ENCODE measurements at regions not wholly inside any gene's neighbourhood (a gene's known extent, or its start where the extent isn't known, plus 50 kb on each side); places are given as distances from the start of the nearest gene placed in this dataset. TPM values are rescaled to one million over a fixed set of nuclear protein-coding genes. Genes with fewer than 3 reads are reported as not detected.

GRCh38 chr14:50058113-50058512 is 58.3 kb downstream of the VCPKMT start:
- peaks cover 40% of the 10 kb centered on the region for H3K4me1 ChIP-seq (ENCODE audit: insufficient read depth, low read length, poor library complexity, severe bottlenecking)
- H3K4me3 ChIP-seq (ENCODE audit: low read depth, low read length, poor library complexity, severe bottlenecking), result no peak overlapping the region
- intact Hi-C loops (cut with micrococcal nuclease; ENCODE audit: unreplicated experiment), result no loop called here
- H3K36me3 ChIP-seq (ENCODE audit: insufficient read depth, low read length, poor library complexity, severe bottlenecking), result no peaks in the 10 kb centered on the region
- BruUV-seq (replicated peaks), result no TSS peak
- TF ChIP-seq CTCF (conservative IDR thresholded peaks at IDR 0.05; ENCODE audit: low read depth, low read length) (no peak), EZH2 (IDR thresholded peaks at IDR 0.05; ENCODE audit: borderline replicate concordance, low read depth, low read length, poor library complexity, severe bottlenecking) (no peak)
- no peak overlapping the region for H3K27ac ChIP-seq (ENCODE audit: low read depth, low read length, poor library complexity, severe bottlenecking)
- POLR2A ChIA-PET (ENCODE audit: low non-redundant PET), result no interaction called here
- CTCF ChIA-PET, result no interaction called here
- no peaks in the 10 kb centered on the region for H3K27me3 ChIP-seq (replicated peaks; ENCODE audit: insufficient read depth, low read depth, low read length, poor library complexity)
- H3K9me3 ChIP-seq (ENCODE audit: low read depth, low read length, poor library complexity, severe bottlenecking), result no peaks in the 10 kb centered on the region
- DNase-seq (ENCODE audit: low spot score), result no peak

Small RNAs in the stretch of these regions (microRNA-seq; reads per million reads assigned to microRNA genes)
- not detected for gene MIR6076

All from A673 (cell line).